PC-3 (cell line): ENCODE measurements at regions not wholly inside any gene's neighbourhood (a gene's known extent, or its start where the extent isn't known, plus 50 kb on each side); places are given as distances from the start of the nearest gene placed in this dataset.

Experiments used
- ATAC-seq: fragments of 200-7000 bp; cut with Tn5 transposase; 2 replicates; pipeline ENCODE4 v1.9.1; 2020; ENCODE audit warnings: mild to moderate bottlenecking, moderate library complexity
- BruUV-seq: library from RNA; stranded (reverse); fragments of 400-500 nt; replicated peaks from 2 replicates; lab custom pipeline; 2021; lab: Mats Ljungman, UMichigan
- CTCF ChIA-PET: fragments of 300-600 bp; sonication (Branson Sonifier 250); formaldehyde crosslinking; loops from one replicate; lab custom pipeline; 2022; ENCODE audit warnings: antibody characterized with exemption; lab: Charles Lee
- POLR2A ChIA-PET: fragments of 300-600 bp; sonication (Branson Sonifier 250); formaldehyde crosslinking; loops from one replicate; lab custom pipeline; 2022; ENCODE audit warnings: antibody characterized with exemption; ENCODE audit not compliant: unreplicated experiment; lab: Charles Lee
- DNase-seq: peaks from one replicate; pipeline ENCODE4 v3.0.0-alpha.2; 2015
- H2AFZ ChIP-seq: fragments of 300-600 bp; sonication (generic); 2 replicates; pipeline ENCODE4 v1.6.0; 2016; ENCODE audit warnings: antibody characterized with exemption, low read length
- H3F3A ChIP-seq: fragments of 300-600 bp; sonication (generic); one replicate; pipeline ENCODE4 v1.6.0; 2017; ENCODE audit warnings: antibody characterized with exemption, low read length, control low read depth, mild to moderate bottlenecking; ENCODE audit not compliant: unreplicated experiment
- H3K27ac ChIP-seq: fragments of 300-600 bp; sonication (generic); 2 replicates; pipeline ENCODE4 v1.5.1; 2016; ENCODE audit warnings: mild to moderate bottlenecking, low read length
- H3K27me3 ChIP-seq: fragments of 300-600 bp; sonication (generic); 2 replicates; pipeline ENCODE4 v1.6.1; 2016; ENCODE audit warnings: low read length, mixed read lengths
- H3K36me3 ChIP-seq: fragments of 300-600 bp; sonication (generic); 2 replicates; pipeline ENCODE4 v1.6.1; 2016; ENCODE audit warnings: low read depth, mixed run types, low read length, mixed read lengths
- H3K4me1 ChIP-seq: fragments of 300-600 bp; sonication (generic); 2 replicates; pipeline ENCODE4 v1.5.1; 2016; ENCODE audit warnings: low read length; ENCODE audit not compliant: insufficient read depth
- H3K4me2 ChIP-seq: fragments of 300-600 bp; sonication (generic); 2 replicates; pipeline ENCODE4 v1.6.0; 2016; ENCODE audit warnings: low read length
- H3K4me3 ChIP-seq: fragments of 300-600 bp; sonication (generic); 2 replicates; pipeline ENCODE4 v1.5.1; 2016; ENCODE audit warnings: mild to moderate bottlenecking, low read length, mixed read lengths
- H3K79me2 ChIP-seq: fragments of 300-600 bp; sonication (generic); 2 replicates; pipeline ENCODE4 v1.6.1; 2017; ENCODE audit warnings: low read length, mixed read lengths
- H3K9ac ChIP-seq: fragments of 300-600 bp; sonication (generic); 2 replicates; pipeline ENCODE4 v1.6.0; 2016; ENCODE audit warnings: mild to moderate bottlenecking, low read length
- H3K9me2 ChIP-seq: fragments of 300-600 bp; sonication (generic); replicated peaks from 2 replicates; pipeline ENCODE4 v1.6.1; 2016; ENCODE audit warnings: mixed run types, low read length, mixed read lengths
- H3K9me3 ChIP-seq: fragments of 300-600 bp; sonication (generic); 2 replicates; pipeline ENCODE4 v1.6.1; 2016; ENCODE audit warnings: low read length, mixed read lengths
- H4K20me1 ChIP-seq: fragments of 300-600 bp; sonication (generic); 2 replicates; pipeline ENCODE4 v1.6.1; 2016; ENCODE audit warnings: low read length, mixed read lengths
- CTCF ChIP-seq: fragments of 300-600 bp; sonication (generic); conservative IDR thresholded peaks from 2 replicates; pipeline ENCODE4 v1.5.1; 2017; ENCODE audit warnings: antibody characterized with exemption, low read depth, mild to moderate bottlenecking, low read length
- EZH2 ChIP-seq: fragments of 300-600 bp; sonication (generic); IDR thresholded peaks from one replicate; pipeline ENCODE4 v1.6.1; 2017; ENCODE audit warnings: antibody characterized with exemption, mild to moderate bottlenecking, low read length; ENCODE audit not compliant: unreplicated experiment
- EZH2phosphoT487 ChIP-seq: fragments of 300-600 bp; sonication (generic); IDR thresholded peaks from 2 replicates; pipeline ENCODE4 v1.6.1; 2018; ENCODE audit warnings: mild to moderate bottlenecking, antibody characterized with exemption, low read length, borderline replicate concordance
- intact Hi-C: fragments of 100-400 bp; cut with micrococcal nuclease; formaldehyde crosslinking; loops from 2 replicates; pipeline ENCODE4 v1.9.0; 2023

- Histone ChIP-seq H3F3A (no peaks in the 10 kb centered on the region), H3K4me1 (0 out of 2 replicates have a peak, but pooled peaks cover 2% of the 10 kb centered on the region), H3K27me3 (no peaks in the 10 kb centered on the region), H3K36me3 (no peaks in the 10 kb centered on the region), H3K9me3 (no peaks in the 10 kb centered on the region), H3K9ac (no peak overlapping the region), H3K79me2 (no peaks in the 10 kb centered on the region), H3K9me2 (no peaks in the 10 kb centered on the region), H3K4me2 (no peak overlapping the region), H3K4me3 (no peak overlapping the region), H4K20me1 (no peaks in the 10 kb centered on the region), H3K27ac (no peak overlapping the region), H2AFZ (no peak overlapping the region)
- CTCF ChIA-PET, result interaction anchor here (0.6 kb wide), 1 partner anchor 51 kb away, joined by 3 read pairs; no protein-coding TSS in a partner anchor
- POLR2A ChIA-PET, result no interaction called here
- intact Hi-C loops, result no loop called here
- ATAC-seq (no peak), DNase-seq (no peak)
- no peak for TF ChIP-seq CTCF
- TF ChIP-seq EZH2phosphoT487, result no peak
- no peak for TF ChIP-seq EZH2
- no TSS peak for BruUV-seq
Measured at GRCh38 chr7:142454862-142455261, 197.0 kb upstream of the PRSS58 start.

GRCh38 chr7:142452791-142453190 is 194.9 kb upstream of the PRSS58 start:
- CTCF ChIA-PET, result no interaction called here
- intact Hi-C loops, result no loop called here
- no peak for TF ChIP-seq EZH2phosphoT487
- TF ChIP-seq CTCF, result no peak
- TF ChIP-seq EZH2, result no peak

GRCh38 chr7:142451817-142452216 is 194.0 kb upstream of the PRSS58 start:
- TF ChIP-seq EZH2phosphoT487, result no peak
- no peak for TF ChIP-seq CTCF
- TF ChIP-seq EZH2, result no peak
- H4K20me1 ChIP-seq, result no peaks in the 10 kb centered on the region
- H3K79me2 ChIP-seq, result no peaks in the 10 kb centered on the region
- no peak for DNase-seq
- BruUV-seq, result no TSS peak
- ChIA-PET CTCF (no interaction called here), POLR2A (no interaction called here)
- no peak overlapping the region for H3K4me2 ChIP-seq
- no peaks in the 10 kb centered on the region for H3K4me1 ChIP-seq
- no peaks in the 10 kb centered on the region for H3K36me3 ChIP-seq
- ATAC-seq, result no peak
- no peaks in the 10 kb centered on the region for H3K9me2 ChIP-seq
- no peak overlapping the region for H3K4me3 ChIP-seq
- H3K27ac ChIP-seq, result no peak overlapping the region
- H2AFZ ChIP-seq, result no peak overlapping the region
- no peaks in the 10 kb centered on the region for H3K27me3 ChIP-seq
- H3K9me3 ChIP-seq, result no peaks in the 10 kb centered on the region
- H3K9ac ChIP-seq, result no peak overlapping the region
- no peaks in the 10 kb centered on the region for H3F3A ChIP-seq
- intact Hi-C loops, result no loop called here

More at GRCh38 chr7:142452791-142453190, 194.9 kb upstream of the PRSS58 start:
- Histone ChIP-seq H3F3A (no peaks in the 10 kb centered on the region), H3K27me3 (no peaks in the 10 kb centered on the region), H3K36me3 (no peaks in the 10 kb centered on the region), H4K20me1 (no peaks in the 10 kb centered on the region), H3K9me3 (no peaks in the 10 kb centered on the region), H3K27ac (no peak overlapping the region), H3K9me2 (no peaks in the 10 kb centered on the region), H3K79me2 (no peaks in the 10 kb centered on the region), H3K4me2 (no peak overlapping the region), H3K9ac (no peak overlapping the region), H3K4me1 (no peaks in the 10 kb centered on the region), H3K4me3 (no peak overlapping the region), H2AFZ (no peak overlapping the region)
- BruUV-seq, result no TSS peak
- ATAC-seq (no peak), DNase-seq (no peak)
- POLR2A ChIA-PET, result no interaction called here
